Right cardiac atrium (tissue), 5 donors: ENCODE measurements at regions not wholly inside any gene's neighbourhood (a gene's known extent, or its start where the extent isn't known, plus 50 kb on each side); places are given as distances from the start of the nearest gene placed in this dataset.
"Not testable (repeated sequence)": the region's sequence is repeated elsewhere in the genome, so short reads cannot be mapped to it uniquely, and the experiment has no call there.

ENCODE experiments used
- ATAC-seq, 2 donors: fragments of 200-7000 bp; cut with Tn5 transposase; one replicate each; pipeline versions ENCODE4 v1.8.0 to v1.9.1; 2020; ENCODE audit warnings: moderate library complexity in 2 of 2, mild to moderate bottlenecking in 1 of 2
- DNase-seq, 3 donors: peaks; one replicate each; pipeline ENCODE4 v3.0.0-alpha.2; 2020
- H3K27ac ChIP-seq: one replicate; pipeline ENCODE4 v1.5.1; 2013; ENCODE audit warnings: mild to moderate bottlenecking, low read length, control low read depth, moderate library complexity
- H3K27me3 ChIP-seq: one replicate; pipeline ENCODE4 v1.6.1; 2013; ENCODE audit not compliant: control insufficient read depth, insufficient read depth
- H3K4me1 ChIP-seq: one replicate; pipeline ENCODE4 v1.6.1; 2013; ENCODE audit warnings: low read length; ENCODE audit not compliant: control insufficient read depth, insufficient read depth
- H3K4me3 ChIP-seq: one replicate; pipeline ENCODE4 v1.5.1; 2013; ENCODE audit warnings: low read length, control low read depth
- H3K9me3 ChIP-seq: one replicate; pipeline ENCODE4 v1.6.1; 2013; ENCODE audit warnings: low read length; ENCODE audit not compliant: control insufficient read depth
- WGBS: extraction: QIAGEN DNeasy Blood & Tissue Kit; methylation state at CpG from one replicate; pipeline ENCODE4 v1.1.7; 2013; 5-methylcytosine and 5-hydroxymethylcytosine counted together
- intact Hi-C, 4 donors: fragments of 100-400 bp; cut with DNase I; formaldehyde crosslinking; loops; one replicate each; pipeline versions ENCODE4 v1.11.0 to v1.14.0; 2022 to 2023
- donor health status: healthy with polysubstance abuse.
- donor health status: DM: no; HTN: yes; CAD: no.
- donor health status: DM: no; HTN: no; CAD: no.
- donor health status: DM: no; HTN: yes; CAD: no; lungs with severe emphysema.
- donor health status: DM: yes; HTN: yes; CAD: no.

- intact Hi-C loops, result no loop called here
- Histone ChIP-seq H3K9me3 (no peaks in the 10 kb centered on the region), H3K4me1 (peaks cover 2% of the 10 kb centered on the region), H3K27me3 (no peaks in the 10 kb centered on the region), H3K27ac (no peak overlapping the region), H3K4me3 (no peak overlapping the region)
- ATAC-seq, result no peak
- 93% methylated on average over 1 of the region's 1 CpG for WGBS
- DNase-seq, result no peak
These were observed 115.7 kb upstream of the IQSEC1 start for GRCh38 chr3:13188975-13189374.

- Histone ChIP-seq H3K9me3 (no peaks in the 10 kb centered on the region), H3K27ac (no peak overlapping the region), H3K27me3 (no peaks in the 10 kb centered on the region), H3K4me1 (peaks cover 2% of the 10 kb centered on the region), H3K4me3 (no peak overlapping the region)
- WGBS, result 92% methylated on average over 4 of the region's 4 CpGs
- ATAC-seq, result no peak
- intact Hi-C loops, result no loop called here
- DNase-seq, result no peak
These were observed 115.1 kb upstream of the IQSEC1 start for GRCh38 chr3:13188181-13188779.

- no peak for ATAC-seq
- H3K4me1 ChIP-seq, result peaks cover 2% of the 10 kb centered on the region
- WGBS, result 98% methylated on average over 2 of the region's 2 CpGs
- intact Hi-C loops, result no loop called here
- no peak overlapping the region for H3K27ac ChIP-seq
- H3K4me3 ChIP-seq, result no peak overlapping the region
- H3K9me3 ChIP-seq, result no peaks in the 10 kb centered on the region
- DNase-seq, result no peak
- no peaks in the 10 kb centered on the region for H3K27me3 ChIP-seq
These were observed 114.4 kb upstream of the IQSEC1 start for GRCh38 chr3:13187593-13187992.

- no peak for ATAC-seq
- 74% methylated on average over 9 of the region's 9 CpGs for WGBS
- Histone ChIP-seq H3K27me3 (no peaks in the 10 kb centered on the region), H3K4me3 (no peak overlapping the region), H3K4me1 (peaks cover 2% of the 10 kb centered on the region), H3K27ac (no peak overlapping the region), H3K9me3 (no peaks in the 10 kb centered on the region)
- intact Hi-C loops, result no loop called here
- DNase-seq, result no peak
These were observed 113.2 kb upstream of the IQSEC1 start for GRCh38 chr3:13186435-13186815.

GRCh38 chr3:13185737-13186434 lies 112.7 kb upstream of the IQSEC1 start:
- no peak for DNase-seq
- 83% methylated on average over 7 of the region's 7 CpGs for WGBS
- ATAC-seq, result no peak
- no peaks in the 10 kb centered on the region for H3K9me3 ChIP-seq
- intact Hi-C loops, result no loop called here
- H3K27me3 ChIP-seq, result no peaks in the 10 kb centered on the region
- peaks cover 2% of the 10 kb centered on the region for H3K4me1 ChIP-seq
- H3K4me3 ChIP-seq, result no peak overlapping the region
- H3K27ac ChIP-seq, result no peak overlapping the region

GRCh38 chr3:13179582-13180210 lies 106.5 kb upstream of the IQSEC1 start:
- DNase-seq, H3K27me3 ChIP-seq, H3K9me3 ChIP-seq, intact Hi-C loops, ATAC-seq, H3K4me1 ChIP-seq, H3K4me3 ChIP-seq, H3K27ac ChIP-seq: not testable (repeated sequence)
- 96% methylated on average over 32 of the region's 32 CpGs for whole genome bisulfite sequencing

- ATAC-seq (no peak), DNase-seq (no peak)
- 59% methylated on average over 1 of the region's 1 CpG for WGBS
- no peaks in the 10 kb centered on the region for H3K27me3 ChIP-seq
- H3K27ac ChIP-seq, result no peak overlapping the region
- H3K9me3 ChIP-seq, result no peaks in the 10 kb centered on the region
- intact Hi-C loops, result no loop called here
- no peaks in the 10 kb centered on the region for H3K4me1 ChIP-seq
- H3K4me3 ChIP-seq, result no peak overlapping the region
These were observed 106.0 kb upstream of the IQSEC1 start for GRCh38 chr3:13179181-13179580.

- Histone ChIP-seq H3K27ac (no peak overlapping the region), H3K4me1 (no peaks in the 10 kb centered on the region), H3K4me3 (no peak overlapping the region), H3K27me3 (no peaks in the 10 kb centered on the region), H3K9me3 (no peaks in the 10 kb centered on the region)
- no peak for DNase-seq
- intact Hi-C loops, result no loop called here
- ATAC-seq, result no peak
- 95% methylated on average over 3 of the region's 3 CpGs for WGBS
These were observed 104.9 kb upstream of the IQSEC1 start for GRCh38 chr3:13178107-13178506.

- H3K4me3 ChIP-seq, result no peak overlapping the region
- intact Hi-C loops, result no loop called here
- H3K27ac ChIP-seq, result no peak overlapping the region
- no peaks in the 10 kb centered on the region for H3K9me3 ChIP-seq
- DNase-seq, result no peak
- WGBS, result 79% methylated on average over 4 of the region's 4 CpGs
- no peak for ATAC-seq
- no peaks in the 10 kb centered on the region for H3K27me3 ChIP-seq
- H3K4me1 ChIP-seq, result no peaks in the 10 kb centered on the region
These were observed 104.4 kb upstream of the IQSEC1 start for GRCh38 chr3:13177641-13178040.

- no peak for DNase-seq
- Histone ChIP-seq H3K9me3 (no peaks in the 10 kb centered on the region), H3K27me3 (no peaks in the 10 kb centered on the region), H3K4me3 (no peak overlapping the region), H3K27ac (no peak overlapping the region), H3K4me1 (no peaks in the 10 kb centered on the region)
- WGBS, result 93% methylated on average over 2 of the region's 2 CpGs
- no peak for ATAC-seq
- intact Hi-C loops, result no loop called here
These were observed 104.0 kb upstream of the IQSEC1 start for GRCh38 chr3:13177236-13177635.

- Histone ChIP-seq H3K4me3 (no peak overlapping the region), H3K4me1 (no peaks in the 10 kb centered on the region), H3K27me3 (no peaks in the 10 kb centered on the region), H3K9me3 (no peaks in the 10 kb centered on the region), H3K27ac (no peak overlapping the region)
- ATAC-seq (no peak), DNase-seq (no peak)
- 90% methylated on average over 10 of the region's 10 CpGs for WGBS
- intact Hi-C loops, result no loop called here
These were observed 103.2 kb upstream of the IQSEC1 start for GRCh38 chr3:13176445-13176844.
